ENCODE measurements at regions not wholly inside any gene's neighbourhood (a gene's known extent, or its start where the extent isn't known, plus 50 kb on each side); places are given as distances from the start of the nearest gene placed in this dataset.

- H3K4me2 ChIP-seq (ENCODE audit: extremely low read depth, insufficient read depth, low read length): no peak overlapping the region
- no peak overlapping the region for H3K4me3 ChIP-seq (replicated peaks in 1 of 4; ENCODE audit: control extremely low read depth in 1 of 4, insufficient read depth in 1 of 4, low read depth in 3 of 4, low read length in 4 of 4)
- H3K9ac ChIP-seq (ENCODE audit: insufficient read depth, low read length): no peak overlapping the region
- no peak for DNase-seq (ENCODE audit: low read depth in 2 of 2)
- TF ChIP-seq EZH2 (IDR thresholded peaks at IDR 0.05; ENCODE audit: low read length, missing control alignments) (no peak), CTCF (conservative IDR thresholded peaks at IDR 0.05 in 1 of 2, IDR thresholded peaks at IDR 0.05 in 1 of 2; ENCODE audit: low read depth in 1 of 2, low read length in 2 of 2) (no peak)
- H3K36me3 ChIP-seq (ENCODE audit: control insufficient read depth, insufficient read depth, low read length): no peaks in the 10 kb centered on the region
- H3K27me3 ChIP-seq (ENCODE audit: control insufficient read depth, insufficient read depth, low read length): no peaks in the 10 kb centered on the region
- H3K9me3 ChIP-seq (ENCODE audit: control insufficient read depth, insufficient read depth, low read depth, low read length): no peaks in the 10 kb centered on the region
- H3K27ac ChIP-seq (ENCODE audit: insufficient read depth, low read length): no peak overlapping the region
- H3K79me2 ChIP-seq (ENCODE audit: control insufficient read depth, insufficient read depth, low read length): no peaks in the 10 kb centered on the region
- H2AFZ ChIP-seq (ENCODE audit: low read length): no peak overlapping the region
- H3K4me1 ChIP-seq (ENCODE audit: control insufficient read depth, extremely low read depth, insufficient read depth, low read length): no peaks in the 10 kb centered on the region
- no peaks in the 10 kb centered on the region for H4K20me1 ChIP-seq (ENCODE audit: control insufficient read depth, extremely low read depth, insufficient read depth, low read length)
Observed at GRCh38 chr1:87246436-87246835, 82.2 kb upstream of the LMO4 start.

GRCh38 chr1:87249803-87250202 lies 78.9 kb upstream of the LMO4 start:
- no peak overlapping the region for H3K27ac ChIP-seq (ENCODE audit: insufficient read depth, low read length)
- no peak for DNase-seq (ENCODE audit: low read depth in 2 of 2)
- H3K36me3 ChIP-seq (ENCODE audit: control insufficient read depth, insufficient read depth, low read length): no peaks in the 10 kb centered on the region
- no peak overlapping the region for H3K4me3 ChIP-seq (replicated peaks in 1 of 4; ENCODE audit: control extremely low read depth in 1 of 4, insufficient read depth in 1 of 4, low read depth in 3 of 4, low read length in 4 of 4)
- no peaks in the 10 kb centered on the region for H3K27me3 ChIP-seq (ENCODE audit: control insufficient read depth, insufficient read depth, low read length)
- H3K9me3 ChIP-seq (ENCODE audit: control insufficient read depth, insufficient read depth, low read depth, low read length): no peaks in the 10 kb centered on the region
- TF ChIP-seq CTCF (conservative IDR thresholded peaks at IDR 0.05 in 1 of 2, IDR thresholded peaks at IDR 0.05 in 1 of 2; ENCODE audit: low read depth in 1 of 2, low read length in 2 of 2): no peak
- TF ChIP-seq EZH2 (IDR thresholded peaks at IDR 0.05; ENCODE audit: low read length, missing control alignments): no peak
- H3K4me2 ChIP-seq (ENCODE audit: extremely low read depth, insufficient read depth, low read length): no peak overlapping the region
- no peak overlapping the region for H3K9ac ChIP-seq (ENCODE audit: insufficient read depth, low read length)
- H4K20me1 ChIP-seq (ENCODE audit: control insufficient read depth, extremely low read depth, insufficient read depth, low read length): no peaks in the 10 kb centered on the region
- no peak overlapping the region for H2AFZ ChIP-seq (ENCODE audit: low read length)
- no peaks in the 10 kb centered on the region for H3K79me2 ChIP-seq (ENCODE audit: control insufficient read depth, insufficient read depth, low read length)
- H3K4me1 ChIP-seq (ENCODE audit: control insufficient read depth, extremely low read depth, insufficient read depth, low read length): no peaks in the 10 kb centered on the region

- H3K9ac ChIP-seq (ENCODE audit: insufficient read depth, low read length): no peak overlapping the region
- no peaks in the 10 kb centered on the region for H3K36me3 ChIP-seq (ENCODE audit: control insufficient read depth, insufficient read depth, low read length)
- no peaks in the 10 kb centered on the region for H4K20me1 ChIP-seq (ENCODE audit: control insufficient read depth, extremely low read depth, insufficient read depth, low read length)
- no peaks in the 10 kb centered on the region for H3K27me3 ChIP-seq (ENCODE audit: control insufficient read depth, insufficient read depth, low read length)
- H3K4me1 ChIP-seq (ENCODE audit: control insufficient read depth, extremely low read depth, insufficient read depth, low read length): no peaks in the 10 kb centered on the region
- no peak overlapping the region for H3K4me3 ChIP-seq (replicated peaks in 1 of 4; ENCODE audit: control extremely low read depth in 1 of 4, insufficient read depth in 1 of 4, low read depth in 3 of 4, low read length in 4 of 4)
- no peak for TF ChIP-seq CTCF (conservative IDR thresholded peaks at IDR 0.05 in 1 of 2, IDR thresholded peaks at IDR 0.05 in 1 of 2; ENCODE audit: low read depth in 1 of 2, low read length in 2 of 2)
- TF ChIP-seq EZH2 (IDR thresholded peaks at IDR 0.05; ENCODE audit: low read length, missing control alignments): no peak
- no peak overlapping the region for H3K27ac ChIP-seq (ENCODE audit: insufficient read depth, low read length)
- no peak for DNase-seq (ENCODE audit: low read depth in 2 of 2)
- H2AFZ ChIP-seq (ENCODE audit: low read length): no peak overlapping the region
- H3K9me3 ChIP-seq (ENCODE audit: control insufficient read depth, insufficient read depth, low read depth, low read length): no peaks in the 10 kb centered on the region
- H3K4me2 ChIP-seq (ENCODE audit: extremely low read depth, insufficient read depth, low read length): no peak overlapping the region
- H3K79me2 ChIP-seq (ENCODE audit: control insufficient read depth, insufficient read depth, low read length): no peaks in the 10 kb centered on the region
Observed at GRCh38 chr1:87250336-87250735, 78.3 kb upstream of the LMO4 start.
